Colonic mucosa (tissue), 4 donors: ENCODE measurements at regions not wholly inside any gene's neighbourhood (a gene's known extent, or its start where the extent isn't known, plus 50 kb on each side); places are given as distances from the start of the nearest gene placed in this dataset.
"Not testable (repeated sequence)": the region's sequence is repeated elsewhere in the genome, so short reads cannot be mapped to it uniquely, and the experiment has no call there.

Experiments used
- DNase-seq: peaks from one replicate; pipeline ENCODE4 v3.0.0-alpha.2; 2020
- H3K27ac ChIP-seq: fragments of 200-600 bp; one replicate; pipeline ENCODE4 v1.8.0; 2021
- H3K27me3 ChIP-seq: fragments of 200-600 bp; one replicate; pipeline ENCODE4 v1.8.0; 2021
- H3K36me3 ChIP-seq: fragments of 200-600 bp; one replicate; pipeline ENCODE4 v1.8.0; 2021
- H3K4me1 ChIP-seq: fragments of 200-600 bp; one replicate; pipeline ENCODE4 v1.8.0; 2021; ENCODE audit warnings: mild to moderate bottlenecking
- H3K4me3 ChIP-seq: fragments of 200-600 bp; one replicate; pipeline ENCODE4 v1.8.0; 2021
- H3K9ac ChIP-seq, 2 donors: one replicate each; pipeline ENCODE4 v1.7.0; 2013; ENCODE audit warnings: control low read depth in 2 of 2, low read depth in 2 of 2, low read length in 2 of 2
- H3K9me3 ChIP-seq: fragments of 200-600 bp; one replicate; pipeline ENCODE4 v1.8.0; 2021
- intact Hi-C: fragments of 100-400 bp; cut with DNase I; formaldehyde crosslinking; loops from one replicate; pipeline ENCODE4 v1.14.1; 2022
- TF ChIP-seq, protein P1 (sequence below): fragments of 200-600 bp; IDR thresholded peaks from one replicate; pipeline ENCODE4 v1.8.0; 2022; ENCODE audit warnings: antibody characterized with exemption, mild to moderate bottlenecking
- donor health status: healthy.
- donor health status: DM: no; HTN: no; CAD: no.
- donor health status: DM: no; HTN: no; CAD: no.

DNA sequence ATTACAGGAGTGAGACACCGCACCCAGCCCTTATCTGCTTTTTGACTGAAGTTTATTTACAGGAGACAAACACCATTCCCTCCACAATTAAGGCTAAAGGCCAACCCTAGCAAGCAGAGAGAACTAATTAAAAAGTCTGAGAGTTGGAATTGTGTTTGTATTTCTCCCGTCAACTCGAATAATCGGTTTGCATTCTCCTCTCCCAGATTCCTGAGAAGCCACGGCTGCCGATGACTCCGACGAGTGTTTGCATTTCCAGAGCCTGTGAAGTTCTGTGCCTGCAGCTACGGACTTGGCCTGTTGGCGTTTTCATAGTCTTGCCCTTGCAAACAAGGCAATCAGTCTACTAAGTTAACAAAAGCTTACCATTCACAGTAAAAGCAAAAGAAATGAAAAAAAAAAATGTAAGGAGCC, 73.2 kb upstream of the NUP50 start:
- Histone ChIP-seq H3K4me3 (no peak overlapping the region), H3K9me3 (no peaks in the 10 kb centered on the region), H3K4me1 (no peaks in the 10 kb centered on the region), H3K27ac (no peak overlapping the region), H3K36me3 (no peaks in the 10 kb centered on the region), H3K9ac (no peak overlapping the region), H3K27me3 (no peaks in the 10 kb centered on the region)
- TF ChIP-seq, protein P1, sequence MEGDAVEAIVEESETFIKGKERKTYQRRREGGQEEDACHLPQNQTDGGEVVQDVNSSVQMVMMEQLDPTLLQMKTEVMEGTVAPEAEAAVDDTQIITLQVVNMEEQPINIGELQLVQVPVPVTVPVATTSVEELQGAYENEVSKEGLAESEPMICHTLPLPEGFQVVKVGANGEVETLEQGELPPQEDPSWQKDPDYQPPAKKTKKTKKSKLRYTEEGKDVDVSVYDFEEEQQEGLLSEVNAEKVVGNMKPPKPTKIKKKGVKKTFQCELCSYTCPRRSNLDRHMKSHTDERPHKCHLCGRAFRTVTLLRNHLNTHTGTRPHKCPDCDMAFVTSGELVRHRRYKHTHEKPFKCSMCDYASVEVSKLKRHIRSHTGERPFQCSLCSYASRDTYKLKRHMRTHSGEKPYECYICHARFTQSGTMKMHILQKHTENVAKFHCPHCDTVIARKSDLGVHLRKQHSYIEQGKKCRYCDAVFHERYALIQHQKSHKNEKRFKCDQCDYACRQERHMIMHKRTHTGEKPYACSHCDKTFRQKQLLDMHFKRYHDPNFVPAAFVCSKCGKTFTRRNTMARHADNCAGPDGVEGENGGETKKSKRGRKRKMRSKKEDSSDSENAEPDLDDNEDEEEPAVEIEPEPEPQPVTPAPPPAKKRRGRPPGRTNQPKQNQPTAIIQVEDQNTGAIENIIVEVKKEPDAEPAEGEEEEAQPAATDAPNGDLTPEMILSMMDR = no peak
- peak; percentile 34 for DNase-seq
- intact Hi-C loops = no loop called here

DNA sequence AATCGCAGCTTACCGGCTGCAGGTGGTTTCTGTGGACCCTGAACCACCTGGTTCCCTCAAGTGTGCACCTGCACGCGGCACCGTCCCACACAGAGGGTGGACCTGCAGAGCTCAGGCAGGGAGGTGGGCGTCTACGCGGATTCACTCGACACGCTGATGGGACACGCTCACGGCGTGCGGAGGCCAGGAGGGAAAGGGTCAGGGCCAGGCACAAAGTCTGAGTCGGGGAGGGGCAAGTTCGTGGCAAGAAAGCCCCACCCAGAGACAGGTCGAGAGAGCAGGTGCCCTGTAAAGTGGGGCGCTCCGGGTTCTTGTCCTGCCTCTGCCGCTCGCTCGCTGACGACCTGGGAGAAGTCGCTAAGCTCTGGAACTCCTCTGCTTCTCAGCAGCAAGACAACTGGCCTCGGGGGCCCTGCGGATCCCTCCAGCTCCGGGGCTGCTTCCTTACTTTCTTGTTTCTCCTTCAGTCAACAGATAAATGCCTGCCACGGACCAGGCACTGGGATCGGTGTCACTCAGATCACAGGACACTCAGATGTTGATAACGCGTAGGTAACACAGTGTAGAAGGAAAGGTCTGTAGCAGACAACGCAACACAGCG, 72.4 kb upstream of the NUP50 start:
- TF ChIP-seq, protein P1 = no peak
- H3K4me3 ChIP-seq = no peak overlapping the region
- peak; percentile 24 for DNase-seq

DNA sequence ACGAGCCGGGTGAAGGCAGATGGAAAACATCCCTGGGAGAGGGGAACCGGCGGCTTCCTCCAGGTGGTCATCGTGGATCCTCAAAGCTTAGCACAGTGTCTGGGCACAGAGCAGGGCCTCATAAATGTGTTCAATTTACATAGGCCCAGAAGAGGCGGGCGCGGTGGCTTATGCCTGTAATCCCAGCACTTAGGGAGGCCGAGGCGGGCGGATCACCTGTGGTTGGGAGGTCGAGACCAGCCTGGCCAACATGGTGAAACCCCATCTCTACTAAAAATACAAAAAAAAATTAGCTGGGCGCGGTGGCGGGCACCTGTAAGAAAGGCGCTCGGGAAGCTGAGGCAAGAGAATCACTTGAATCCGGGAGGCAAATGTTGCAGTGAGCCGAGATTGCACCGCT, 71.8 kb upstream of the NUP50 start:
- H3K4me1 ChIP-seq, H3K36me3 ChIP-seq, H3K4me3 ChIP-seq, H3K27ac ChIP-seq, H3K9ac ChIP-seq, H3K9me3 ChIP-seq, intact Hi-C loops, DNase-seq, H3K27me3 ChIP-seq: not testable (repeated sequence)

More for the DNA sequence above, 72.4 kb upstream of the NUP50 start:
- H3K9me3 ChIP-seq = no peaks in the 10 kb centered on the region
- H3K4me1 ChIP-seq = no peaks in the 10 kb centered on the region
- H3K9ac ChIP-seq = no peak overlapping the region
- no peaks in the 10 kb centered on the region for H3K27me3 ChIP-seq
- H3K36me3 ChIP-seq = no peaks in the 10 kb centered on the region
- H3K27ac ChIP-seq = no peak overlapping the region
- intact Hi-C loops = no loop called here

DNA sequence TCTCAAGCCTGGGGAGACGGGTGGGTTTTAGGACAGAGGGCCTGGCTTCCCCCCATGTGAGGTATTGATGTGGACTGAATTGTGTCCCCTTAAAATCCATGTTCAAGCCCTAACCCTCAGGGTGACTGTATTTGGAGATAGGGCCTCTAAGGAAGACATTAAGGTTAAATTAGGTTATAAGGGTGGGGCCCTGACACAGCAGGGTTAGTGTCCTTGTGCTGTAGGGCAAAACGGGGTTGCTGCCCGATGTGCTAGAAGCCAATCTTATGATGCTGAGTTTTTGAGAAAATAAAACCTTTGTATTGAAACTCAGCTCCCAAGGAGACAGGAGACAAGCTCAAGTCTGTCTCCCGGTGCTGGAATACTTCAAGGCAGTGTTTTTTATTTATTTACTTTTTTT, 71.1 kb upstream of the NUP50 start:
- no peak overlapping the region for H3K27ac ChIP-seq
- DNase-seq = no peak
- H3K4me1 ChIP-seq = no peaks in the 10 kb centered on the region
- no peaks in the 10 kb centered on the region for H3K27me3 ChIP-seq
- H3K9me3 ChIP-seq = no peaks in the 10 kb centered on the region
- H3K9ac ChIP-seq = no peak overlapping the region
- intact Hi-C loops = no loop called here
- no peak overlapping the region for H3K4me3 ChIP-seq
- H3K36me3 ChIP-seq = no peaks in the 10 kb centered on the region
- TF ChIP-seq, protein P1 = no peak

DNA sequence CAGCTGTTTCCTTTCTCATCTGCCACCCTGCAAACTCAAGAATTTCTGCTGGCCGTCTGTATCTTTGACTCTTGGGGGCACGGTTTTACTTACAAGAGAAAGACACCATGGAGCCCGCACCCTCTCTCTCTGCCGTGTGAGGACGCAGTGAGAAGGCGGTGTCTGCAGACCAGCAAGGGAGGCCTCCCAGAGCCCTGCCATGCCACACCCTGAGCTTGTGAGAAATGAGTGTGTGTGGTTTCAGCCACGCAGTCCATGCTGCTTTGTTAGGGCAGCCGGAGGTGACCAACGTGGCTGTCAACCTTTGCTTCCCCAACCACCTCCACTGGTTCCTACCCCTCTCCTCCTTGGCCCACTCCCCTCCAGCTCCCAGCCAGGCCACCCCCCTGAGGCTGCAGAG, 70.1 kb upstream of the NUP50 start:
- Histone ChIP-seq H3K36me3 (no peaks in the 10 kb centered on the region), H3K27me3 (no peaks in the 10 kb centered on the region), H3K9me3 (no peaks in the 10 kb centered on the region), H3K27ac (no peak overlapping the region), H3K9ac (no peak overlapping the region), H3K4me3 (no peak overlapping the region), H3K4me1 (no peaks in the 10 kb centered on the region)
- intact Hi-C loops = no loop called here
- no peak for DNase-seq
- TF ChIP-seq, protein P1 = no peak

DNA sequence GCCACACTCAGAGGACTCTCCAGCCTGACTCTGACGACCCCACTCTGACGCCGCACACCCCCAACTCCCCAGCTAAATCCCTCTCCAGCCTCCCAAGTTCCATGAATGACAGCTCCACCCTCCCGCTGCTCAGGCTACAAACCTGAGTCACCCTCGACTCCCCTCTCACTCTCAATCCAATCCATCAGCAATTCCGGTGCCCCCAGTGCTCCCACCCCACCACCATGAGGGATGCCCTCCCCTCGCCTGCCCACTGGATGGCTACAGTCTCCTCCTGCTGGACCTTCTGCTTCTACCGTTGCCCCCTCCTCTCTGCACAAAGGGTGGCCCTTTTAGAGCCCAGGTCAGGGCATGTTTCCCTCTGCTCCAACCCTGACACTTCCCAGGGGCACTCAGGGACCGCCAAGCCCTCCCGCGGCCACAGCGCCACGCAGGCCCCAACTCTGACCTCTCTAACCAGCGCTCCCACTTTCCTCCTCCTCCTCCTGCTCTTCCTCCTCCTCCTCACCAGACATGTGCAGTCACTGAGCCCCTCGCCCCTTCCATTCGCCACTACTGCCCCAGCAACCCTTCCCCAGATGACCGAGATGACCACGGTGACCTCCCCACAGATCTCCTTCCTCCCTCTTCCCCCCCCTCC, 69.5 kb upstream of the NUP50 start:
- H3K27ac ChIP-seq = no peak overlapping the region
- no peaks in the 10 kb centered on the region for H3K4me1 ChIP-seq
- no peaks in the 10 kb centered on the region for H3K36me3 ChIP-seq
- H3K27me3 ChIP-seq = no peaks in the 10 kb centered on the region
- DNase-seq = no peak
- intact Hi-C loops = no loop called here
- H3K9ac ChIP-seq = no peak overlapping the region
- no peaks in the 10 kb centered on the region for H3K9me3 ChIP-seq
- TF ChIP-seq, protein P1 = no peak
- H3K4me3 ChIP-seq = no peak overlapping the region
